ENCODE measurements at regions not wholly inside any gene's neighbourhood (a gene's known extent, or its start where the extent isn't known, plus 50 kb on each side); places are given as distances from the start of the nearest gene placed in this dataset.

DNA sequence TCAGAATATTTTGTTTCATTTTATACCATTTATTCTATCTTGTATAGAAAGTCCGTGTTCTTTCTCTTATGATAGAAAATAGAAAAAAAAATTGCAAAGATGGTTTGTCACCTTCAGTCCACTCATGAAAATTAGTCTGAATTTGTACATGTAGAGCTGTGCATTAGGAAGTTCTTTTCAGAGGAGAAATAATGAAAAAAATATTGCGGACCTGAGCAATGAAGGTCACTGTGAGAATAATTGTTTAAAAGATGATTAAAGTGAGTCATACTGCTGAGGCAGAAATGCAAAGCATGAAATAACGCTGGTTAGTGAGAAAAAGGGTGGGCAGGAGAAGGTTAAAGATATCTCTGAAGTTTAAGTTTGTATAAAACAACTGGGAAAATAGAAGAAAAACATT is 431.1 kb downstream of the TMX3 start:
- TF ChIP-seq, protein P1, sequence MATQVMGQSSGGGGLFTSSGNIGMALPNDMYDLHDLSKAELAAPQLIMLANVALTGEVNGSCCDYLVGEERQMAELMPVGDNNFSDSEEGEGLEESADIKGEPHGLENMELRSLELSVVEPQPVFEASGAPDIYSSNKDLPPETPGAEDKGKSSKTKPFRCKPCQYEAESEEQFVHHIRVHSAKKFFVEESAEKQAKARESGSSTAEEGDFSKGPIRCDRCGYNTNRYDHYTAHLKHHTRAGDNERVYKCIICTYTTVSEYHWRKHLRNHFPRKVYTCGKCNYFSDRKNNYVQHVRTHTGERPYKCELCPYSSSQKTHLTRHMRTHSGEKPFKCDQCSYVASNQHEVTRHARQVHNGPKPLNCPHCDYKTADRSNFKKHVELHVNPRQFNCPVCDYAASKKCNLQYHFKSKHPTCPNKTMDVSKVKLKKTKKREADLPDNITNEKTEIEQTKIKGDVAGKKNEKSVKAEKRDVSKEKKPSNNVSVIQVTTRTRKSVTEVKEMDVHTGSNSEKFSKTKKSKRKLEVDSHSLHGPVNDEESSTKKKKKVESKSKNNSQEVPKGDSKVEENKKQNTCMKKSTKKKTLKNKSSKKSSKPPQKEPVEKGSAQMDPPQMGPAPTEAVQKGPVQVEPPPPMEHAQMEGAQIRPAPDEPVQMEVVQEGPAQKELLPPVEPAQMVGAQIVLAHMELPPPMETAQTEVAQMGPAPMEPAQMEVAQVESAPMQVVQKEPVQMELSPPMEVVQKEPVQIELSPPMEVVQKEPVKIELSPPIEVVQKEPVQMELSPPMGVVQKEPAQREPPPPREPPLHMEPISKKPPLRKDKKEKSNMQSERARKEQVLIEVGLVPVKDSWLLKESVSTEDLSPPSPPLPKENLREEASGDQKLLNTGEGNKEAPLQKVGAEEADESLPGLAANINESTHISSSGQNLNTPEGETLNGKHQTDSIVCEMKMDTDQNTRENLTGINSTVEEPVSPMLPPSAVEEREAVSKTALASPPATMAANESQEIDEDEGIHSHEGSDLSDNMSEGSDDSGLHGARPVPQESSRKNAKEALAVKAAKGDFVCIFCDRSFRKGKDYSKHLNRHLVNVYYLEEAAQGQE (IDR thresholded peaks at IDR 0.05; ENCODE audit: insufficient read depth in 1 of 2, low read depth in 2 of 2, low read length in 2 of 2): no peak
- no peak for TF ChIP-seq POLR2AphosphoS5 (IDR thresholded peaks at IDR 0.05; ENCODE audit: low read depth, low read length)
- no peak for TF ChIP-seq TAF1 (IDR thresholded peaks at IDR 0.05; ENCODE audit: borderline replicate concordance, insufficient read depth, low read length)
- no peak for TF ChIP-seq SIN3A (IDR thresholded peaks at IDR 0.05; ENCODE audit: borderline replicate concordance, insufficient read depth, low read length)
- no peak for TF ChIP-seq FOXP2 (optimal IDR thresholded peaks at IDR 0.05; ENCODE audit: borderline replicate concordance, extremely low read depth, extremely low read length, insufficient read depth)
